Coronary artery (tissue), 2 donors: ENCODE measurements at regions not wholly inside any gene's neighbourhood (a gene's known extent, or its start where the extent isn't known, plus 50 kb on each side); places are given as distances from the start of the nearest gene placed in this dataset.
A peak's percentile ranks its signal among the peaks of the same experiment; 100 is the strongest.

Experiments
- DNase-seq: peaks from one replicate; pipeline ENCODE4 v3.0.0-alpha.2; 2017; ENCODE audit warnings: low spot score
- H3K27ac ChIP-seq, 2 donors: fragments of 200-600 bp; sonication (generic); one replicate each; pipeline ENCODE4 v1.5.1; 2016 to 2019
- H3K4me3 ChIP-seq: fragments of 200-600 bp; sonication (generic); 2 replicates; pipeline ENCODE4 v1.5.1; 2016; ENCODE audit warnings: mild to moderate bottlenecking, moderate library complexity
- TF ChIP-seq, protein P1 (sequence below): fragments of 200-600 bp; sonication (generic); IDR thresholded peaks from one replicate; pipeline ENCODE4 v1.5.1; 2019; ENCODE audit warnings: antibody characterized with exemption

DNA sequence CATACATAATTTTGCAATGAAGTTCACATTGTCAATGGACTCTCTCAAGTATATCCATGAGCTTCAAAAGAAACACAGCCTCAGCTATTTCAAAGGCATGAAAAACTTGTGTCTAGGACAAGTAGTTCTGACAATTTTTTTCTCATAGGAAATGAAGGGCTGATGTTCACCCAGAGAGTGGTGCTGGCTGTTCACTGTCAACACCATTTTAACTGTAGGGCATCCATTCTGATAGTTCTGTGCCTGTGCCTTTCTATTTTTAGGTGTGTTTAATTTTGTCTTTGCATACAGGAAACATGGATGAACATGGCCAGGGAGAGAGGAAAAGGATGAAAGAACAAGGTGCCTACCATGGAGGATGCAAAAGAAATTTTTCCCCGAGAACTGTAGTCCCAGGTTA lies 135.3 kb upstream of the MAP9 start:
- H3K4me3 ChIP-seq = no peak overlapping the region
- TF ChIP-seq, protein P1, sequence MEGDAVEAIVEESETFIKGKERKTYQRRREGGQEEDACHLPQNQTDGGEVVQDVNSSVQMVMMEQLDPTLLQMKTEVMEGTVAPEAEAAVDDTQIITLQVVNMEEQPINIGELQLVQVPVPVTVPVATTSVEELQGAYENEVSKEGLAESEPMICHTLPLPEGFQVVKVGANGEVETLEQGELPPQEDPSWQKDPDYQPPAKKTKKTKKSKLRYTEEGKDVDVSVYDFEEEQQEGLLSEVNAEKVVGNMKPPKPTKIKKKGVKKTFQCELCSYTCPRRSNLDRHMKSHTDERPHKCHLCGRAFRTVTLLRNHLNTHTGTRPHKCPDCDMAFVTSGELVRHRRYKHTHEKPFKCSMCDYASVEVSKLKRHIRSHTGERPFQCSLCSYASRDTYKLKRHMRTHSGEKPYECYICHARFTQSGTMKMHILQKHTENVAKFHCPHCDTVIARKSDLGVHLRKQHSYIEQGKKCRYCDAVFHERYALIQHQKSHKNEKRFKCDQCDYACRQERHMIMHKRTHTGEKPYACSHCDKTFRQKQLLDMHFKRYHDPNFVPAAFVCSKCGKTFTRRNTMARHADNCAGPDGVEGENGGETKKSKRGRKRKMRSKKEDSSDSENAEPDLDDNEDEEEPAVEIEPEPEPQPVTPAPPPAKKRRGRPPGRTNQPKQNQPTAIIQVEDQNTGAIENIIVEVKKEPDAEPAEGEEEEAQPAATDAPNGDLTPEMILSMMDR = no peak
- peak overlapping the region; percentile 34 to 67 for H3K27ac ChIP-seq
- no peak for DNase-seq

GRCh38 chr4:155510771-155511170 lies 134.0 kb upstream of the MAP9 start:
- TF ChIP-seq, protein P1 = no peak
- DNase-seq = no peak
- H3K4me3 ChIP-seq = no peak overlapping the region
- H3K27ac ChIP-seq = no peak overlapping the region

GRCh38 chr4:155509555-155509954 lies 132.8 kb upstream of the MAP9 start:
- TF ChIP-seq, protein P1 = no peak
- no peak overlapping the region for H3K4me3 ChIP-seq
- H3K27ac ChIP-seq = peak overlapping the region in 1 of 2 donors; percentile 27
- DNase-seq = no peak

DNA sequence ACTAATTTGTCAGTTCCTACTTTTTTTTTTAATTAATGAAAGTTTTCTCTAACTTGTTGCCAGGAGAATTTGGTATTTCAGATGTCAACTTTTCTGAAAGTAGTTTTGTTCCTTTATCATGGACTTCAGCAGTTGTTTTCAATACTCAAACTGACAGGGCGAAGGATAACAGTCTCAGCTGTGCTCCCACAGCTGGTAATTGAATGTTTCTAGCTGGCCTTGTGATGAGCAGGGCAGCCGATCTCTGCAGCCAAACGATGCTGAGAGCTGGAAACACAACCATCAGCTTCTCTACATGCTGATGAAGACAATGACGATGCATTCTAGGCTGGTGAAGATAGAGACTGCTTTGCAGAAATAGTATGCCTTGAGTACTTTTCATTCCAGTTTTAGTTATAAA lies 130.0 kb upstream of the MAP9 start:
- Histone ChIP-seq H3K27ac (peak overlapping the region in 1 of 2 donors; percentile 26), H3K4me3 (peak overlapping the region; percentile 8)
- TF ChIP-seq, protein P1 = no peak
- DNase-seq = no peak

- Histone ChIP-seq H3K27ac (no peak overlapping the region), H3K4me3 (no peak overlapping the region)
- TF ChIP-seq, protein P1 = no peak
- no peak for DNase-seq
Observed at GRCh38 chr4:155505321-155505720, 128.6 kb upstream of the MAP9 start.

GRCh38 chr4:155497306-155497705 lies 120.5 kb upstream of the MAP9 start:
- no peak for DNase-seq
- no peak overlapping the region for H3K27ac ChIP-seq

GRCh38 chr4:155496294-155496626 lies 119.5 kb upstream of the MAP9 start:
- TF ChIP-seq, protein P1 = no peak
- Histone ChIP-seq H3K4me3 (peak overlapping the region; percentile 23), H3K27ac (no peak overlapping the region)
- no peak for DNase-seq

More at GRCh38 chr4:155497306-155497705, 120.5 kb upstream of the MAP9 start:
- TF ChIP-seq, protein P1 = no peak
- H3K4me3 ChIP-seq = no peak overlapping the region
